ENCODE measurements at regions not wholly inside any gene's neighbourhood (a gene's known extent, or its start where the extent isn't known, plus 50 kb on each side); places are given as distances from the start of the nearest gene placed in this dataset.
"Not testable (repeated sequence)": the region's sequence is repeated elsewhere in the genome, so short reads cannot be mapped to it uniquely, and the experiment has no call there.

- DNase-seq = no peak
Observed at GRCh38 chr18:70634576-70635147, 345.8 kb downstream of the SOCS6 start.

- DNase-seq = no peak
Observed at GRCh38 chr18:70627182-70627802, 338.4 kb downstream of the SOCS6 start.

GRCh38 chr18:70622622-70623419, 334.0 kb downstream of the SOCS6 start:
- DNase-seq = no peak

- no peak for DNase-seq
Observed at GRCh38 chr18:70621710-70622109, 332.9 kb downstream of the SOCS6 start.

- DNase-seq = no peak
Observed at GRCh38 chr18:70620837-70621612, 332.2 kb downstream of the SOCS6 start.

GRCh38 chr18:70617020-70617763, 328.3 kb downstream of the SOCS6 start:
- DNase-seq = no peak

- no peak for DNase-seq
Observed at GRCh38 chr18:70600225-70600925, 311.5 kb downstream of the SOCS6 start.

- DNase-seq = no peak
Observed at GRCh38 chr18:70598406-70598805, 309.6 kb downstream of the SOCS6 start.

- DNase-seq = no peak
Observed at GRCh38 chr18:70582981-70583380, 294.1 kb downstream of the SOCS6 start.

- no peak for DNase-seq
Observed at GRCh38 chr18:70578480-70578879, 289.6 kb downstream of the SOCS6 start.

GRCh38 chr18:70577023-70577420, 288.2 kb downstream of the SOCS6 start:
- no peak for DNase-seq

GRCh38 chr18:70576276-70577022, 287.6 kb downstream of the SOCS6 start:
- DNase-seq = no peak

GRCh38 chr18:70574951-70575350, 286.1 kb downstream of the SOCS6 start:
- not testable (repeated sequence) for DNase-seq

- not testable (repeated sequence) for DNase-seq
Observed at GRCh38 chr18:70569647-70570046, 280.8 kb downstream of the SOCS6 start.

GRCh38 chr18:70559446-70559845, 270.6 kb downstream of the SOCS6 start:
- no peak for DNase-seq

- no peak for DNase-seq
Observed at GRCh38 chr18:70558371-70558770, 269.5 kb downstream of the SOCS6 start.

- no peak for DNase-seq
Observed at GRCh38 chr18:70554854-70555445, 266.1 kb downstream of the SOCS6 start.

GRCh38 chr18:70553936-70554260, 265.1 kb downstream of the SOCS6 start:
- DNase-seq = no peak

GRCh38 chr18:70553245-70553935, 264.5 kb downstream of the SOCS6 start:
- DNase-seq = no peak

GRCh38 chr18:70536370-70537062, 247.7 kb downstream of the SOCS6 start:
- DNase-seq = no peak

Data from NK-92 treated with Interleukin-12 subunit alpha and Interleukin-12 subunit beta, amount 100 ng/mL, for 24 hours (cell line).